ENCODE measurements at regions not wholly inside any gene's neighbourhood (a gene's known extent, or its start where the extent isn't known, plus 50 kb on each side); places are given as distances from the start of the nearest gene placed in this dataset.

- Histone ChIP-seq H3K9ac (ENCODE audit: low read depth in 1 of 2, low read length in 2 of 2) (no peak overlapping the region), H3K4me1 (ENCODE audit: control insufficient read depth in 4 of 4, insufficient read depth in 4 of 4, low read length in 3 of 4) (peaks cover 0 to 9% (median 3%) of the 10 kb centered on the region in 4 donors), H3K27me3 (ENCODE audit: control insufficient read depth in 4 of 4, insufficient read depth in 4 of 4, low read length in 3 of 4) (no peaks in the 10 kb centered on the region), H3K27ac (ENCODE audit: low read depth in 1 of 2, low read length in 2 of 2) (no peak overlapping the region), H3K9me3 (ENCODE audit: control insufficient read depth in 4 of 4, low read length in 3 of 4) (no peaks in the 10 kb centered on the region), H3K36me3 (ENCODE audit: control insufficient read depth in 4 of 4, insufficient read depth in 3 of 4, low read depth in 1 of 4, low read length in 3 of 4) (no peaks in the 10 kb centered on the region), H3K4me3 (ENCODE audit: low read depth in 1 of 3, low read length in 3 of 3) (no peak overlapping the region)
- WGBS, result 67% methylated on average over 1 of the region's 1 CpG
- DNase-seq (ENCODE audit: low spot score), result no peak
- TF ChIP-seq ATF3 (IDR thresholded peaks at IDR 0.05) (no peak), GABPA (IDR thresholded peaks at IDR 0.05 in 1 of 2, conservative IDR thresholded peaks at IDR 0.05 in 1 of 2) (no peak), HNF4A (conservative IDR thresholded peaks at IDR 0.05) (no peak), REST (IDR thresholded peaks at IDR 0.05) (no peak), FOXA1 (IDR thresholded peaks at IDR 0.05) (no peak), JUND (IDR thresholded peaks at IDR 0.05) (no peak), EGR1 (IDR thresholded peaks at IDR 0.05; ENCODE audit: low read depth in 2 of 2) (no peak), RXRA (IDR thresholded peaks at IDR 0.05) (no peak), NR2F2 (IDR thresholded peaks at IDR 0.05) (no peak), TAF1 (conservative IDR thresholded peaks at IDR 0.05) (no peak), SP1 (IDR thresholded peaks at IDR 0.05) (no peak), MAX (IDR thresholded peaks at IDR 0.05) (no peak), FOXA2 (IDR thresholded peaks at IDR 0.05) (no peak), HNF4G (IDR thresholded peaks at IDR 0.05) (no peak), YY1 (IDR thresholded peaks at IDR 0.05) (no peak), CTCF (IDR thresholded peaks at IDR 0.05; ENCODE audit: low read depth, low read length, missing input control) (no peak), RAD21 (IDR thresholded peaks at IDR 0.05) (no peak)
These were observed 57.4 kb upstream of the ACMSD start for GRCh38 chr2:134780972-134781371.

GRCh38 chr2:134782107-134782506 is 56.3 kb upstream of the ACMSD start:
- DNase-seq (ENCODE audit: low spot score), result no peak
- Histone ChIP-seq H3K4me3 (ENCODE audit: low read depth in 1 of 3, low read length in 3 of 3) (no peak overlapping the region), H3K36me3 (ENCODE audit: control insufficient read depth in 4 of 4, insufficient read depth in 3 of 4, low read depth in 1 of 4, low read length in 3 of 4) (no peaks in the 10 kb centered on the region), H3K9me3 (ENCODE audit: control insufficient read depth in 4 of 4, low read length in 3 of 4) (no peaks in the 10 kb centered on the region), H3K27ac (ENCODE audit: low read depth in 1 of 2, low read length in 2 of 2) (no peak overlapping the region), H3K27me3 (ENCODE audit: control insufficient read depth in 4 of 4, insufficient read depth in 4 of 4, low read length in 3 of 4) (no peaks in the 10 kb centered on the region), H3K9ac (ENCODE audit: low read depth in 1 of 2, low read length in 2 of 2) (no peak overlapping the region), H3K4me1 (ENCODE audit: control insufficient read depth in 4 of 4, insufficient read depth in 4 of 4, low read length in 3 of 4) (peaks cover 0 to 9% (median 3%) of the 10 kb centered on the region in 4 donors)
- TF ChIP-seq YY1 (IDR thresholded peaks at IDR 0.05) (no peak), RAD21 (IDR thresholded peaks at IDR 0.05) (no peak), EGR1 (IDR thresholded peaks at IDR 0.05; ENCODE audit: low read depth in 2 of 2) (no peak), ATF3 (IDR thresholded peaks at IDR 0.05) (no peak), SP1 (IDR thresholded peaks at IDR 0.05) (no peak), FOXA2 (IDR thresholded peaks at IDR 0.05) (no peak)
- 87% methylated on average over 7 of the region's 7 CpGs for WGBS
